Stimulated activated CD4-positive, alpha-beta T cell treated with anti-CD3 and anti-CD28 coated beads, Interleukin-1b, Interleukin-23, amount 100 ng/mL, for 4 hours (primary cell): ENCODE measurements at regions not wholly inside any gene's neighbourhood (a gene's known extent, or its start where the extent isn't known, plus 50 kb on each side); places are given as distances from the start of the nearest gene placed in this dataset.
"Not testable (repeated sequence)": the region's sequence is repeated elsewhere in the genome, so short reads cannot be mapped to it uniquely, and the experiment has no call there.

Experiments
- DNase-seq, 2 donors: peaks; one replicate each; pipeline ENCODE4 v3.0.0-alpha.2; 2020; ENCODE audit warnings: low read depth in 2 of 2

DNA sequence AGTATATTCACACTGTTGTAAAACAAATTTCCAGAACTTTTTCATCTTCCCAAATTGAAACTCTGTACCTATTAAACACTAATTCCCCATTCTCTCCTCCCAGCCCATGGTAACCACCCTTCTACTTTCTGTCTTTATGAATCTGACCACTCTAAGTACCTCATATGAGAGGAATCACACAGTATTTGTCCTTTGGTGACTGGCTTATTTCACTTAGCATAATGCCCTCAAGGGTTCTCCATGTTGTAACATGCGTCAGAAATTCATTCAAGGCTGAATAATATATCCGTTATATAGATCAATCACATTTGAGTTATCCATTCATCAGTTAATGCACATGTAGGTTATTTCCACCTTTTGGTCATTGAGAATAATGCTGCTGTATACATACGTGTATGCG lies 162.2 kb downstream of the GOSR1 start:
- not testable (repeated sequence) for DNase-seq

DNA sequence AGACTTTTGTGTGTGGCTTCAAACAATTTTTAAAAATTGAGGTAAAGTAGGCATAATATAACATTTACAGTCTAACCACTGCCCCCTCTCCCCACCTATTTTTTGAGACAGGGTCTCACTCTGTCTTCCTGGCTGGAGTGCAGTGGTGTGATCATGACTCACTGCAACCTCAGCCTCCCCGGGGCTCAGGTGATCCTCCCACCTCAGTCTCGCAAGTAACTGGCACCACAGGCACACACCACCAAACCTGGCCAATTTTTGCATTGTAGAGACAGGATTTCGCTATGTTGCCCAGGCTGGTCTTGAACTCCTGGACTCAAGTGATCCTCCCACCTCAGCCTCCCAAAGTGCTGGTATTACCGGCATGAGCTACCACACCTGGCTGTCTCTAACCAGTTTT lies 161.8 kb downstream of the GOSR1 start:
- not testable (repeated sequence) for DNase-seq

DNA sequence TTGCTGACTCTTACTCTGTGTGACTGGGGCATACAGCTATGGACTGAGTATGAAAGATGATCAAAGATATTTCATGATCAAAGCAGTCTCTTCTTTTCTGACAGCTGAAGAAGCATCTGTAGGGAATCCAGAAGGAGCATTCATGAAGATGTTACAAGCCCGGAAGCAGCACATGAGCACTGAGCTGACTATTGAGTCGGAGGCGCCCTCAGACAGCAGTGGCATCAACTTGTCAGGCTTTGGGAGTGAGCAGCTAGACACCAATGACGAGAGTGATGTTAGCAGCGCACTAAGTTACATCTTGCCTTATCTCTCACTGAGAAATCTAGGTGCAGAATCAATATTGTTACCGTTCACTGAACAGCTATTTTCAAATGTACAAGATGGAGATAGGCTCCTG lies 154.4 kb downstream of the GOSR1 start:
- not testable (repeated sequence) for DNase-seq

DNA sequence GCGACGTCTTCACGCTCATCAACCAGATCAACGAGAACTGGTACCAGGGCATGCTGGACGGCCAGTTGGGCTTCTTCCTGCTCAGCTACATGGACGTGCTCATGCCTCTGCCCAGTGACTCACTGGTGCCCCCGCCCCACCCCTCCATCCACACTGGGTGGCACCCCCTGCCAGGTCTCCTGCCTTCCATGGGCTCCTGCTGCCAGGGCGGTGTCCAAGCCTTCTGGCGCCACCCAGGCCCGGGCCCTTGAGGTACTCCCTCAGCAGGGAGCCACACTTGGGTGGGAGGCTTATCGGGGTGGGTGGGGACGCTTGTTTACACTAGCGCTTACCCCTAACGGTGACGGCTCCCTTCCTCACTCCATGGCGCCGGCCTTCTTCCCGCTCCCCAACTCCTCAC lies 148.2 kb downstream of the GOSR1 start:
- DNase-seq = not testable (repeated sequence)

DNA sequence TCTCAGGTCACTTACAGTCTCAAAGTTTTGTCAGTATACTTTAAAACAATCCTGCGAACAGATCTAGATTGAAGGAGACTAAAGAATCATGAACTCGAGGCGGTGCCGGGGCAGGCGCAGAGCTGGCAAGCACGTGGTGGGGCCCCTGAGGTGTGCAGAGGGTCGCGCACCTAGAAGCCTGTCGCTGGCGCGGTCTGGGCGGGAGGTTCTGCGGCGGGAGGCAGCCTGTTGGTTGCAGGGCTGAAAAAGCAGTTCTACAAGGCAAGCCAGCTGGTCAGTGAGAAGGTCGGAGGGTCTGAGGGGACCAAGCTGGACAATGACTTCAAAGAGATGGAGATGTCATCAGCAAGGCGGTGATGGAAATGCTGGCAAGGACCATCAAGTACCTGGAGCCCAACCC lies 147.0 kb downstream of the GOSR1 start:
- not testable (repeated sequence) for DNase-seq

DNA sequence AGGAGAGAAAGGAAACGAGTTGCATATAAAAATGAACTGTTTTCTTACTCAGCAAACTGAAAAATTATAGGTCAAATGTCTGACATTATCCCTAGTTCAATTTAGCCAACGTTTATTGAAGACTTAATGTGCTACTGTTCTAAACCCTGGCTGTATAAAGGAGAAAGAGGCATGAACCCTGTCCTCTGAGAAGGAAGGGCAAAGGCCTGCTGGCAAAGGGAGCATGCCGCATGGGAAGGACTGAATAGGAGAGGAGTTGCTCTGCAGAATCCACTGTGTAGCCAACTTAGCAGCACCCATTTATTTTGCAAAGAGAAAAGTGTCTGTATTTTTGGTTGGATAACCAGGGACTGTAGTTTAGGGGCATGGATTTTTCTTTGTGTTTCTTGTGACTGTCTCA lies 132.5 kb downstream of the GOSR1 start:
- not testable (repeated sequence) for DNase-seq

DNA sequence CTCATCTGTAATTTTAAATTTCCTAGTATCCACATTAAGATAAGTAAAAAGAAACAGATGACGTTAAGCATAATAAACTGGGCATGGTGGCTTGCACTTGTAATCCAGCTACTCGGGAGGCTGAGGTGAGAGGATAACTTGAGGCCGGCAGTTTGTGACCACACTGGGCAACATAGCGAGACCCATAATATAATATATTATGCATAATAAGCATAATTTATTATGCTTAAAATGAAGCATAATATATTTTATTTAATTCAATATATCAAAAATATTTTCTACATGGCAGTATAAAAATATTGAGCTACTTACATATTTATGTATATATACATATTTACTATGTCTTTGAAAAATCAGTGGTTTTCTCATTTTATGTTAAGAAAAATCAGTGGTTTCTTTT lies 128.3 kb downstream of the GOSR1 start:
- DNase-seq = no peak

DNA sequence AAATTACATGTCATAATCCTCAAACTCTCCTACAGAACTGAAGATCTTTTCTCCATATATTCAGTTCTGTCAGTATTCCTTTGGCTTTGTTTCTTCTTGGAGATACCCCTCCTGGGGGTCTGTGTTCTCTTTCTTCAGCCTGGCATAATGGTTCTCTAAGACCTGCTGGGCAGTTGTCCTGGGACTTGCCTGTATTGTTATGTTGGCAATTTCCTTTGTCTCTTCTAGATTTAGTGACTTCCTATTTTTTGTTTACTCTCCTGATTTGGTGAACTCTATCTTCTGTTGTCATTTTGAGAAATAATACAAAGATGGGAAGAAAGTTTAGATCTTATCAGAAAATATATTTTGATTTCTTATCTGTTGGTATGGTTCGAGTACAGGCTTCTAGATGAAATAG lies 127.8 kb downstream of the GOSR1 start:
- DNase-seq = no peak

DNA sequence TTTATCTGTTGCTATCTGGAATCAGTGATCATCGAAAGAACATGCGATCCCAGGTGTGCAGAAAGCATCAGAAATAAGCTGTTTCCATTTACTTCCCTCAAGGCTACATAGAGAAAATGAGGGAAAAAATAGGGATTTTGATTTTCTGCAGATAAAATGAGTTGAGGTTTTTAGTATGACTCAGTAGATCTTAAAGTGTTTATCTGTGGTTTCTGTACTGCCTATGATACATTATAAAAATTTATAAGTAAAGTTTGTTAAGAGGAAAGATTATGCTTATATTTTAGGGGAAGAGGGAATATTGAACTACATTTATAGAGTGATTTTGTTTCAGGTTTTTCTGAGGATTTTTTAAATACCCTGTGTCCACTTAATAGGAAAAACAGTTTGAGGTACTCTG lies 125.2 kb downstream of the GOSR1 start:
- DNase-seq = not testable (repeated sequence)

DNA sequence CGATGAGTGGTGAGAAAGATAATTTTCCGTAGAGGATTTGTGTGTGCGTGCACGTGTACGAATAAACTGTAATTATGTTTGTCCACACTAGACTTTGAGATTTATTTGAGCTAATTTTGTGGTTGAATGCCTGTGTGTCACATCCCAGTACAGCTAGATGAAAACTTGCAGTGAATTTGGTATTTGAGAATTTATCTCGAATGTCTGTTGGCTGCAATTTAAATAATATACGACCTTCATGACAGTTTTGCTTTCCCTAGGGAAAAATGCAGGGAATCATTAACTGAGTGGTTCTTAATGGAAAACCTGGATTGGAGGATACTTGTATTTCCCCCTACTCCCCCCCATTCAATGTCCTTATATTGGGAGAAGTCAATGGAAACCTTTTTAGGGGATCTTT lies 124.8 kb downstream of the GOSR1 start:
- DNase-seq = not testable (repeated sequence)

DNA sequence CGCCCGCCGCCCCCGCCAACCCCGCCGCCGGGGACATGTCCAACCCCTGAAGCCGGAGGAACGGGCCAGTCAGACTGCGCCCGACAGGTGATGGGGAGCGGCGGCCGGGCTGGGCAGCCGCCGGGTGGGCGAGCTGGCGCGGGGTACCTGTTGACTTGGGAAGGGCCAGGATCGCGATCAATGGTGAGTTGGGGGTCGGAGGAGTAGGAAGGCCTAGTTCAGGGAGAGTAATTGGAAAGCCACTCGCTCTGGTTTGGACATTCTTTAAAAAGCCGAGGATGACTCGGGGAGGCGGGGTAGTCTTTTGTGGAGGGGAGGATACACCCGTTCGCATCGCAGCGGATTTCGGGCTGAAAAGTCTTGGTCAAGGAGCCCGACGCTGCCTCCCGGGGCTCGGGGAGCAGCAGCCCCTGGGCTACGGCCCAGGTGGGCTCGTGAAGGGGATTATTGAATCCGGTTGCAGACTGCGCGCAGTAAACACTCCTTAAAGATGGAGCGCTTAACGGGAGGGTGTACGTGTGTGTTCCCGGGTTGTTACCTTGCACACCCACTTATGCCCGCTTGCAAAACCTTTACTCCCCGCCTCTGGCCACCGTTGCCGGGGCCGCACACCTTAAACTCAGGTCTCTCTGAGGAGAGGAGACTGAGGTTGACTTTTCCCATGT lies 123.8 kb downstream of the GOSR1 start:
- peak in 1 of 2 donors; percentile 3 for DNase-seq

DNA sequence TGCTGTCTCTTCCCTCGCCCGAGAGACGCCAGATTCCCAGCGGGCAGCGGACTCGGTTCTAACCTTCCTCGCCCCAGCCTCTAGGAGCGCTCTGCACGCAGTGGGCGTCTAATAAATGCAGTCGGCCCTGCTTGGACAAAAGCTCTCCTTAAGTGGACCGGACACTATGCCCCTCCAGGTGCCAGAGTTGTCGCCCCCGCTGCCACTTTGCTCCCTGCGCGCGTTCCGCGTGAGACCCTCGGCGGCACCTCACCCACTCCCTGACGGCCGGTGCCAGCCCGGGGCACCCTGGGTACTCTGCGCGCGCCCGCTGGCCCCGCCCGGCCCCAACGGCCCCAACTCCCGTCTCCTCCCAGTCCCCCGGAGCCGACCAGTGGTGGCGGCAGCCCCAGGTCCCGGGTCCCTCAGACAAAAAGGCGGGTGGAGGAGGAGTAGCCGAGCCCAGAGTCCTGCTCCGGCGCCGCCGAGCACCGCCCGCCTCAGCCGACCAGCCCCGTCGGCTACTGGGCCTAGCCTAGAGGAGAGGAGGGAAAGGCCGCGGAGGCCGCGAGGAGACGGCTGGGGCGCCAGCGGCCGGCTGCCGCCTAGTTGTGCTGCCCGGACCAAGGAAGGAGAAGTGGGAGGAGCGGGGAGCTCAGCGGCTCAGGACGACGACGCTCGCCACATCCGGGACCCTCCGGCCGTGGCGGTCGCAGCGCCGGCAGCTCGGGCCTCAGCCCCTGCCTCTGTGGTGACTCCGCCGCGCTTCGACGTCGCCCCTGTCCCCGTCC lies 123.0 kb downstream of the GOSR1 start:
- DNase-seq = peak in 1 of 2 donors; percentile 56

DNA sequence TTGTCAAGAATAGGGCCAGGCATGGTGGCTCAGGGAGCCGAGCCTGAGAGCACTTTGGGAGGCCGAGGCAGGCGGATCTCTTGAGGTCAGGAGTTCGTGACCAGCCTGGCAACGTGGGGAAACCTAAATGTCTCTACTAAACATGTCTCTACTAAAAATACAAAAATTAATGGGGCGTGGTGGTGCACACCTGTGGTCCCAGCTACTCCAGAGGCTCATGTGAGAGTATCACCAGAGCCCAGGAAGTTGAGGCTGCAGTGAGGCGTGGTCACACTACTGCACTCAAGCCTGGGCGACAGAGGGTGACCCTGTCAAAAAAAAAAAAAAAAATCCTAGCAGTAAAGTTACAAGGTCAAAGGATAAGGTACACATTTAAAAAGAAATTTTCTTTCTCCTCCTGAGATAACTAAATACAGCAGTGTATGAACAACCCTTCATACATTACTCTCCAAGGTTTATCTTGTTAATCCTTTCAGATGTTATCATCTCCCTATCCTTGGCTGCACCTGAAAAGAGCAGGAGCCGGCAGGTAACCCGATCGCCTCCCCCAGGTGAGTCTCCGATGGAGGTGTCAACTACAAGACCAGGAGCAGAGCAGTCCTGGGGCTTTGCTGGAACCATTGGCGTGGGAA lies 122.3 kb downstream of the GOSR1 start:
- DNase-seq = no peak

DNA sequence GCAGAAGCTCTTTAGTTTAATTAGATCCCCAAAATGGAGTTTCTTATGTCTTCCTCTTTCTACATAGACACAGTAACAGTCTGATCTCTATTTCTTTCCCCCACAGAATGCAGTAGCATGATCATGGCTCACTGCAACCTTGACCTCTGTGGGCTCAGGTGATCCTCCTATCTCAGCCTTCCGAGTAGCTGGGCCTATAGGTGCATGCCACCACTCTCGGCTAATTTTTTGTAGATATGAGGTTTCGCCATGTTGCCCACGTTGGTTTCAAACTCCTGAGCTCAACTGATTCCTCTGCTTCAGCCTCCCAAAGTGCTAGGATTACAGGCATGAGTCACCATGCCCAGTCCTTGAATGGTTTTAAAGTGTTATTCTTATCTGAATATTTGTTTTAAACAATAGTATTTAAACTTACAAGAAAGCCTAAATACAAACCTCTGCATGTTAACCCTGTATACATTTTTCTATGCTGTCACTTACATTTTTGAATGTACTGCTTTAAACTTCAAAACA lies 120.6 kb downstream of the GOSR1 start:
- no peak for DNase-seq

DNA sequence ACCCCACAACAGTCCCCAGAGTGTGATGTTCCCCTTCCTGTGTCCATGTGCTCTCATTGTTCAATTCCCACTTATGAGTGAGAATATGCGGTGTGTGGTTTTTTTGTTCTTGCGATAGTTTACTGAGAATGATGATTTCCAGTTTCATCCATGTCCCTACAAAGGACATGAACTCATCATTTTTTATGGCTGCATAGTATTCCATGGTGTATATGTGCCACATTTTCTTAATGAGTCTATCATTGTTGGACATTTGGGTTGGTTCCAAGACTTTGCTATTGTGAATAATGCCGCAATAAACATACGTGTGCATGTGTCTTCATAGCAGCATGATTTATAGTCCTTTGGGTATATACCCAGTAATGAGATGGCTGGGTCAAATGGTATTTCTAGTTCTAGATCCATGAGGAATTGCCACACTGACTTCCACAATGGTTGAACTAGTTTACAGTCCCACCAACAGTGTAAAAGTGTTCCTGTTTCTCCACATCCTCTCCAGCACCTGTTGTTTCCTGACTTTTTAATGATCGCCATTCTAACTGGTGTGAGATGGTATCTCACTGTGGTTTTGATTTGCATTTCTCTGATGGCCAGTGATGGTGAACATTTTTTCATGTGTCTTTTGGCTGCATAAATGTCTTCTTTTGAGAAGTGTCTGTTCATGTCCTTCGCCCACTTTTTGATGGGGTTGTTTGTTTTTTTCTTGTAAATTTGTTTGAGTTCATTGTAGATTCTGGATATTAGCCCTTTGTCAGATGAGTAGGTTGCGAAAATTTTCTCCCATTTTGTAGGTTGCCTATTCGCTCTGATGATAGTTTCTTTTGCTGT lies 120.0 kb downstream of the GOSR1 start:
- DNase-seq = not testable (repeated sequence)

DNA sequence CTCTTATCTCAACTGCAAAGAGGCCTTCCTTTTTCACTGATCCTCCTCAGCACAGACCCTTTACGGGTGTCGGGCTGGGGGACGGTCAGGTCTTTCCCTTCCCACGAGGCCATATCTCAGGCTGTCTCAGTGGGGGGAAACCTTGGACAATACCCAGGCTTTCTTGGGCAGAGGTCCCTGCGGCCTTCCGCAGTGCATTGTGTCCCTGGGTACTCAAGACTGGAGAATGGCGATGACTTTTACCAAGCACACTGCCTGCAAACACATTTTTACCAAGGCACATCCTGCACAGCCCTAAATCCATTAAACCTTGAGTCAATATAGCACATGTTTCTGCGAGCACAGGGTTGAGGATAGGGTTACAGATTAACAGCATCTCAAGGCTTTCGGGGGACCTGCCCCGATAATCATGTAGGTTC lies 117.8 kb downstream of the GOSR1 start:
- not testable (repeated sequence) for DNase-seq

DNA sequence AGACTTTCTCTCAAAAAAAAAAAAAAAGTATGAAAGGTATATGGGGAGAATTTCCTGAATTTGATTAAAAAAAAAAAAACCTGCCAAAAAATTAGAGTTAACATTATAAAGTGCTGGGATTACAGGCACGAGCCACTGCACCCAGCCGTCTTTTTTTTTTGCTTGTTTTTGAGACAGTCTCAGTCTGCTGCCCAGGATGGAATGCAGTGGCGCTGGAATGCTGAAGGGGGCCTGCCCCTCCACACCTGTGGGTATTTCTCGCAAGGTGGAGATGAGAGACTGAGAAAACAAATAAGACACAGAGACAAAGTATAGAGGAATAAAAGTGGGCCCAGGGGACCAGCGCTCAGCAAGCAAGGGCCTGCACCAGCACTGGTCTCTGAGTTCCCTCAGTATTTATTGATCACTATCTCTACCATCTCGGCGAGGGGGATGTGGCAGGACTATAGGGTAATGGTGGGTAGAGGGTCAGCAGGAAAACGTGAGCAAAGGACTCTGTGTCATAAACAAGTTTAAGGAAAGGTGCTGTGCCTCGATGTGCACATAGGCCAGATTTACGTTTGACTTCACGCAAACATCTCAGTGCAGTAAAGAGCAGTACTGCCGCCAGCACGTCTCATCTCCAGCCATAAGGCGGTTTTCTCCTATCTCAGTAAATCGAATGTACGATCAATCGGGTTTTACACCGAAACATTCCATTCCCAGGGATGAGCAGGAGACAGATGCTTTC lies 117.2 kb downstream of the GOSR1 start:
- DNase-seq = no peak

DNA sequence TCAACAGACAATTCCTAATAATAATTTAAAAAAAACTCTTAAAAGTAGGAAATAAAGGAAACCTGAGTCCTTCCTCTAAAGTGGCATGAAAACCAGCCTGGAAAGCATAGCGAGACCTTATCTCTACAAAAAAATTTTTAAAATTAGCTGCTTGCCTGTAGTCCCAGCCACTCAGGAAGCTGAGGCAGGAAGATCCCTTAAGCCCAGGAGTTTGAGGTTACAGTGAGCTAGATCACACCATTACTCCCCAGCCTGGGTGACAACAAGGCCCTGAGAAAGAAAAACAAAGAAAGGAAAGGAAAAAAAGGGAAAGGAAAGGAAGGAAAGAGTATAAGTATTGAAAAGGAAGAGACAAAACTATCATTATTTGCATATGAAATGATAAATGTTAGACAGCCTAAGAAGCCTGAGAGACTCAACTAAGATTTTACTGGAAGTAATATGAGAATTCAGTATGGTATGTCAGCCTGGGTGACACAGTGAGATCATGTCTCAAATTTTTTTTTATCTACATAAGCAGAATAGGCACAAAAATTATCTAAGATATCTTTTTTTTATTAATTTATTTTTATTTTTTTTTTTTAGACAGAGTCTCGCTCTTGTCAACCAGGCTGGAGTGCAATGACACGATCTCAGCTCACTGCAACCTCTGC lies 113.0 kb downstream of the GOSR1 start:
- DNase-seq = no peak

DNA sequence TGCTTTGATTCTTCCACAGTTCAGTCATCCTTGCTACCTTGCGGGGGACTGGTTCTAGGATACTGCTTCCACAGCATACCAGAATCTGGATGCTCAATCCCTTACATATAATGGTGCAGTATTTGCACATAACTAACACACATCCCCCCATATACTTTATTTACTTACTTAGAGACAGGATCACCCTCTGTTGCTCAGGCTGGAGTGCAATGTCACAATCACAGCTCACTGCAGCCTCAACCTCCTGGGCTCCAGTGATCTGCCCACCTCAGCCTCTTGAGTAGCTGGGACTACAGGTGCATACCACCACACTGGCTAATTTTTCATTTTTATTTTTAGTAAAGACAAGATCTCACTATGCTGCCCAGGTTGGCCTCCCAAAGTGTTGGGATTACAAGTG lies 112.2 kb downstream of the GOSR1 start:
- no peak for DNase-seq

DNA sequence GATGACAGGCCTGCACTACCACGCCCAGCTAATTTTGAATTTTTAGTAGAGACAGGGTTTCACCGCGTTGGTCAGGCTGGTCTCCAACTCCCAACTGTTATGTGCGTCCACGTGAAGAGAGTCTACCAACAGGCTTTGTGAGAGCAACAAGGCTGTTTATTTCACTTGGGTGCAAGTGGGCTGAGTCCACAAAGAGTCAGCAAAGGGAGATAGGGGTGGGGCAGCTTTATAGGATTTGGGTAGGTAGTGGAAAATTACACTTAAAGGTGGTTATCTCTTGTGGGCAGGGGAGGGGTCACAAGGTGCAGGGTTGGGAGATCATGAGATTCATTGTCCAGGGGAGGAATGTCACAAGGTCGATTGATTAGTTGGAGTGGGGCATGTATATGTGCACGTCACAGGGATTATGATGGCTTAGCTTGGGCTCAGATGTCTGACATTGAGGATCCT lies 111.6 kb downstream of the GOSR1 start:
- no peak for DNase-seq
